GM06990 (cell line): ENCODE measurements at regions not wholly inside any gene's neighbourhood (a gene's known extent, or its start where the extent isn't known, plus 50 kb on each side); places are given as distances from the start of the nearest gene placed in this dataset.

Experiments used
- DNase-seq: peaks from one replicate; pipeline ENCODE4 v3.0.0-alpha.2; 2011; ENCODE audit not compliant: insufficient read length; ENCODE audit errors: extremely low read depth
- H3K27me3 ChIP-seq: replicated peaks from 2 replicates; pipeline ENCODE4 v1.6.0; 2011; ENCODE audit warnings: low read length; ENCODE audit not compliant: control insufficient read depth, insufficient read depth
- H3K36me3 ChIP-seq: 2 replicates; pipeline ENCODE4 v1.5.1; 2011; ENCODE audit warnings: low read length; ENCODE audit not compliant: control insufficient read depth, insufficient read depth
- H3K4me3 ChIP-seq: replicated peaks from 2 replicates; pipeline ENCODE4 v1.5.1; 2011; ENCODE audit warnings: low read depth, mild to moderate bottlenecking, control low read depth, low read length
- TF ChIP-seq, protein P1 (sequence below): IDR thresholded peaks from 2 replicates; pipeline ENCODE4 v1.5.1; 2011; ENCODE audit warnings: low read length, control low read depth, mild to moderate bottlenecking, inconsistent platforms; ENCODE audit not compliant: insufficient read depth, poor library complexity, severe bottlenecking

GRCh38 chr1:96996001-96996400, 274.4 kb downstream of the PTBP2 start:
- no peaks in the 10 kb centered on the region for H3K36me3 ChIP-seq
- no peak for DNase-seq
- no peaks in the 10 kb centered on the region for H3K27me3 ChIP-seq
- TF ChIP-seq, protein P1, sequence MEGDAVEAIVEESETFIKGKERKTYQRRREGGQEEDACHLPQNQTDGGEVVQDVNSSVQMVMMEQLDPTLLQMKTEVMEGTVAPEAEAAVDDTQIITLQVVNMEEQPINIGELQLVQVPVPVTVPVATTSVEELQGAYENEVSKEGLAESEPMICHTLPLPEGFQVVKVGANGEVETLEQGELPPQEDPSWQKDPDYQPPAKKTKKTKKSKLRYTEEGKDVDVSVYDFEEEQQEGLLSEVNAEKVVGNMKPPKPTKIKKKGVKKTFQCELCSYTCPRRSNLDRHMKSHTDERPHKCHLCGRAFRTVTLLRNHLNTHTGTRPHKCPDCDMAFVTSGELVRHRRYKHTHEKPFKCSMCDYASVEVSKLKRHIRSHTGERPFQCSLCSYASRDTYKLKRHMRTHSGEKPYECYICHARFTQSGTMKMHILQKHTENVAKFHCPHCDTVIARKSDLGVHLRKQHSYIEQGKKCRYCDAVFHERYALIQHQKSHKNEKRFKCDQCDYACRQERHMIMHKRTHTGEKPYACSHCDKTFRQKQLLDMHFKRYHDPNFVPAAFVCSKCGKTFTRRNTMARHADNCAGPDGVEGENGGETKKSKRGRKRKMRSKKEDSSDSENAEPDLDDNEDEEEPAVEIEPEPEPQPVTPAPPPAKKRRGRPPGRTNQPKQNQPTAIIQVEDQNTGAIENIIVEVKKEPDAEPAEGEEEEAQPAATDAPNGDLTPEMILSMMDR: no peak
- no peak overlapping the region for H3K4me3 ChIP-seq

- no peaks in the 10 kb centered on the region for H3K27me3 ChIP-seq
- no peak for DNase-seq
- H3K36me3 ChIP-seq: no peaks in the 10 kb centered on the region
- TF ChIP-seq, protein P1: no peak
- no peak overlapping the region for H3K4me3 ChIP-seq
Observed at GRCh38 chr1:96997717-96998116, 276.1 kb downstream of the PTBP2 start.

GRCh38 chr1:96998466-96998865, 276.9 kb downstream of the PTBP2 start:
- no peak for DNase-seq
- H3K4me3 ChIP-seq: no peak overlapping the region
- no peaks in the 10 kb centered on the region for H3K36me3 ChIP-seq
- TF ChIP-seq, protein P1: no peak
- H3K27me3 ChIP-seq: no peaks in the 10 kb centered on the region

DNA sequence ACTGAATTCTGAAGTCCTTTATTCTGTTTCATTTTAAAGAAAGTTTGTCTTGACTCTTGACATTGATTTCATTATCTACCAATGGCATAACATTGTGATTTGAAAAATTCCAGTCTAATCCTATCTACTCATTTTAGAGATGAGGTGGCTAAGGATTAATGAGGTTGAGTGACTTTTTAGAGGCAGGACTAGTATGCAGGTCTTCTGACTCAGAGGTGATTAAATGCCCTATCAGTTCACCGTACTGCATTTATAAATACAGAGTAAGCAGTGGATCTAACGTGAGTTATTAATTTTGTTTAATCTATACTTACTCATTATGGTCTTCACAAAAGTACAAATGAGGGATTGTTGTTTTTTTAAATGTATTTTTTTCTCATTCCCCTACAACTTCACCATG, 277.6 kb downstream of the PTBP2 start:
- no peaks in the 10 kb centered on the region for H3K36me3 ChIP-seq
- no peaks in the 10 kb centered on the region for H3K27me3 ChIP-seq
- H3K4me3 ChIP-seq: no peak overlapping the region
- no peak for DNase-seq
- TF ChIP-seq, protein P1: no peak

GRCh38 chr1:97004054-97004453, 282.5 kb downstream of the PTBP2 start:
- no peaks in the 10 kb centered on the region for H3K36me3 ChIP-seq
- no peaks in the 10 kb centered on the region for H3K27me3 ChIP-seq
- no peak overlapping the region for H3K4me3 ChIP-seq
- TF ChIP-seq, protein P1: no peak
- no peak for DNase-seq

DNA sequence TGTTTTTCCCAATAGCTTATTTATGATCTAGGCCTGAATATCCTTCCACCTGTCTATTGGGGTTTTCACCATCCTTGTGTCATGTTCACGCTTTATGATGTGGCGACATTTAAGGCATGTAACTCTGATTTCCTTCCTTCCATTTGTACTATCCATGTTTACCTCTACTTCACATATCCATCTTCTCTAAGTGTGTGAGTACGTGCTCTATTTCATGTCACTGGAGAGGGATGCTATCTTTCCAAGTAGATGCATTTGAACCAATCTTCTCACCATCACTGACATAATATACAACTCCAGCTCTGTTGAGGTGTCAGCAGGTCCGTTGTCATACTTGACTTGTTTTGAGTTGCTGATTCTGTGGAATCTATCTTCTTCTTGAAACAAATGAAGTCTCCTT, 283.2 kb downstream of the PTBP2 start:
- TF ChIP-seq, protein P1: no peak
- H3K27me3 ChIP-seq: no peaks in the 10 kb centered on the region
- no peak overlapping the region for H3K4me3 ChIP-seq
- H3K36me3 ChIP-seq: no peaks in the 10 kb centered on the region
- no peak for DNase-seq
